ENCODE measurements at regions not wholly inside any gene's neighbourhood (a gene's known extent, or its start where the extent isn't known, plus 50 kb on each side); places are given as distances from the start of the nearest gene placed in this dataset.

DNA sequence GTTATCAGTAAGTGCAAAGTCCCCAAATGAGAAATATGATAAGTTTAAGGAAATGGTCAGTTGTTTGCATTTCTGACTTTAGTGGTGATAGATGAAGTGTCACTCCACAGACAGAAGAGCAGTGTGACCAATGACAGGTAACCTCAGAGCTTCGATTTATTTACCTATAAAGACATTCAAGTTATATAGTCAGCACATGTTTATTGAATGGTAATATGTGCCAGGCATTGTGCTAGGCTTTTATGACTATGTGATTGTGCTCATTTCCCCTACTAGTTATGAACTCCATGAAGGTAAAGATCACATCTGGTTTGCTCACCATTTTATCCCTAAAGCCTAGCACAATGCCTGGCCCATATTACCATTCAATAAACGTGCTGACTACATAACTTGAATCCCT lies 222.4 kb downstream of the HHIPL2 start:
- in situ Hi-C loops (cut with MboI; ENCODE audit: low sequenced_read_pairs, unreplicated experiment), result no loop called here
- TF ChIP-seq, protein P1, sequence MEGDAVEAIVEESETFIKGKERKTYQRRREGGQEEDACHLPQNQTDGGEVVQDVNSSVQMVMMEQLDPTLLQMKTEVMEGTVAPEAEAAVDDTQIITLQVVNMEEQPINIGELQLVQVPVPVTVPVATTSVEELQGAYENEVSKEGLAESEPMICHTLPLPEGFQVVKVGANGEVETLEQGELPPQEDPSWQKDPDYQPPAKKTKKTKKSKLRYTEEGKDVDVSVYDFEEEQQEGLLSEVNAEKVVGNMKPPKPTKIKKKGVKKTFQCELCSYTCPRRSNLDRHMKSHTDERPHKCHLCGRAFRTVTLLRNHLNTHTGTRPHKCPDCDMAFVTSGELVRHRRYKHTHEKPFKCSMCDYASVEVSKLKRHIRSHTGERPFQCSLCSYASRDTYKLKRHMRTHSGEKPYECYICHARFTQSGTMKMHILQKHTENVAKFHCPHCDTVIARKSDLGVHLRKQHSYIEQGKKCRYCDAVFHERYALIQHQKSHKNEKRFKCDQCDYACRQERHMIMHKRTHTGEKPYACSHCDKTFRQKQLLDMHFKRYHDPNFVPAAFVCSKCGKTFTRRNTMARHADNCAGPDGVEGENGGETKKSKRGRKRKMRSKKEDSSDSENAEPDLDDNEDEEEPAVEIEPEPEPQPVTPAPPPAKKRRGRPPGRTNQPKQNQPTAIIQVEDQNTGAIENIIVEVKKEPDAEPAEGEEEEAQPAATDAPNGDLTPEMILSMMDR (IDR thresholded peaks at IDR 0.05; ENCODE audit: borderline replicate concordance, control extremely low read depth, extremely low read depth, insufficient read depth, missing control alignments), result no peak

DNA sequence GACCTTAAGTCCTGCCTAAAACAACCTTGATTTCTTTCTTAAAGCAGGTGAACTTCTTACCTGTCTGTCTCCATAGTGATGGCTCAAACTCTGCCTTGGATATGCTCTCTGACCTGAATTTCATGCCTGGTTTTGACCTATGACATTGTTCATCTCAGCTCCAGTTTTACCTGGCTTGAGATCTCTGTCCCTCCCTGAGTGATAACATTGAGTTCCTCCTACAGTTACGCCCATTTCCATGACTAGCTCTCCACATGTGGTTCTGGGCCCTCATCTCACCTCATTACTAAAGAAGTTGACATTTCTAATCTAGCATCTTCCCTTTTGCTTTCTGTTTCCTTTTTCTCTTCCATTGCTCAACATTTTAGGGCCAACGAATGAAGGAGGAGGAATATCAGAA lies 233.1 kb downstream of the HHIPL2 start:
- TF ChIP-seq, protein P1 (IDR thresholded peaks at IDR 0.05; ENCODE audit: borderline replicate concordance, control extremely low read depth, extremely low read depth, insufficient read depth, missing control alignments), result no peak
- in situ Hi-C loops (cut with MboI; ENCODE audit: low sequenced_read_pairs, unreplicated experiment), result no loop called here
- DNase-seq (ENCODE audit: low spot score), result no peak

More for the DNA sequence above, 222.4 kb downstream of the HHIPL2 start:
- no peak for DNase-seq (ENCODE audit: low spot score)

DNA sequence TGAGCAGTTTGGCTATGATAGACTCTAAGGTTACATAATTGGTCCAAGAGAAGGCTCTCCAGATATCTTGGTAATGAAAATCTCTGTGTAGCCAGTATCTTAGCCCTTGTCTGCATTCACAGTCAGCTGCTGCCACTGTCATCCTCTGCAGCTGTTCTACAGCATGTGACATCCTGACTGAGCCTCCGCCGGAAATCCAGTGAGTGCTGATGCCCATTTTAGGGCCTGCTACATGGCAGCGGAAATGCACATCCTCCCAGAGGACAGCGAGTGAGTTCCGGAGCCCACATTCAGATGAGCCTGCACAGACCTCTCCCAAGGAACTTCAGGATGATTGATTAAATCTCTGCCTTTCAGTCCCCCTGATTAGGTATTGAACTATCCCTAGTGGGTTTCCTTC lies 237.1 kb downstream of the HHIPL2 start:
- in situ Hi-C loops (cut with MboI; ENCODE audit: low sequenced_read_pairs, unreplicated experiment), result no loop called here
- TF ChIP-seq, protein P1 (IDR thresholded peaks at IDR 0.05; ENCODE audit: borderline replicate concordance, control extremely low read depth, extremely low read depth, insufficient read depth, missing control alignments), result no peak

DNA sequence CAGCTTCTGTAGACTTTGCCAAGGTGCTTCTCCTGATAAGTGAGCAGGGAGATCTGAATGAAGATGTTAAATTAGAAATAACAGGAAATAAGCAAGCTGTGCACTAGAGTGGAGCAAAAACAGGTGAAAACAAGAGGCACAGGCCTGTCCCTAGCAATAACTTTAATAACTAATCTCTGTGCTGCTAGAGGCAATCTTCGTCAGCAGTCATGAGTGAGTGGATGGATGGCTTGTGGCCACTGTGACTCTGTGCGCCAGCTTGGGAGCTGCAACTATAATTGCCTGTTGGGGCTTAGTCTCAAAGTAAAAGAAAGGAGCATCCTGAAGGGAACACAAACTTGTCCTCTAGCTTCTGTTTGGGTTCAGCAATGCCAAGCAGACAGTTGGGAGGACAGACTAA lies 240.3 kb downstream of the HHIPL2 start:
- TF ChIP-seq, protein P1 (IDR thresholded peaks at IDR 0.05; ENCODE audit: borderline replicate concordance, control extremely low read depth, extremely low read depth, insufficient read depth, missing control alignments), result no peak
- in situ Hi-C loops (cut with MboI; ENCODE audit: low sequenced_read_pairs, unreplicated experiment), result no loop called here
- no peak for DNase-seq (ENCODE audit: low spot score)

More for the DNA sequence above, 237.1 kb downstream of the HHIPL2 start:
- DNase-seq (ENCODE audit: low spot score), result no peak

DNA sequence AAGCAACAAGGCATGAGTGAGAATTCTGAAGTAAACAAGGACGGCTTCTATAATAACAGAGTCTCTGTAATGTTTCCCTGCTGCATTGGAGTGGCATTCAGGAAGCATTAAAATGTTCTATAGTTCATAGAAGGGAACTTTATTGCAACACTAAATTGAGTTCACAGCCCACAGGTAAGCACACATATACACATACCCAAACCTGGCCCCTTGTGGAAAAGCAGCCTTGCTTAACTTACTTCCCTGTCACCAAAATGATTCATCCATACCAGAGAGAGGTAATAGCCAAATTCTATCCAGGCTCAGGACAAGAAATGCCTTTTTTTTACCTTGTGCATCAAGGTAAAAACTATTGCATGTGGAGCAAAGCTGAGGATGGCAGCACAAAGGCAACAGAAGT lies 241.4 kb downstream of the HHIPL2 start:
- DNase-seq (ENCODE audit: low spot score), result no peak
- in situ Hi-C loops (cut with MboI; ENCODE audit: low sequenced_read_pairs, unreplicated experiment), result no loop called here
- TF ChIP-seq, protein P1 (IDR thresholded peaks at IDR 0.05; ENCODE audit: borderline replicate concordance, control extremely low read depth, extremely low read depth, insufficient read depth, missing control alignments), result no peak

DNA sequence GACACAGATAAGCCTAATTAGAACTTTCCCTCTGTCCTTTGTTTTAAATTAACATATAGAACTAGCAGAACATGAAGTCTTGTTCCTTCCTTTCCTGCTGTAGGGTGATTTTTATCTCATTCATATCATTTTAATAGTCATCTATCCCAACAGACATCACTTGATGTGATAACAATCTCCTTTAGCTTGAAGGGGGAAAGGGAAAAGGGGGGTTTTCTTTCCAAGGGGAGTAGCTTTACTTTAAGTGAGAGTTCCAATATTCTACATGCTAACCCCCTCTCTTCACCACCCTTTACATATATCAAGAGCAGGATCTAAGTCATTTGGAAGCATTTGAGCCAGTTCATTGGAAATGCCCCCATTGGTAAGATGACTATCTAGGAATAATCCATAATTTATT lies 241.9 kb downstream of the HHIPL2 start:
- in situ Hi-C loops (cut with MboI; ENCODE audit: low sequenced_read_pairs, unreplicated experiment), result no loop called here
- TF ChIP-seq, protein P1 (IDR thresholded peaks at IDR 0.05; ENCODE audit: borderline replicate concordance, control extremely low read depth, extremely low read depth, insufficient read depth, missing control alignments), result no peak
- DNase-seq (ENCODE audit: low spot score), result no peak

DNA sequence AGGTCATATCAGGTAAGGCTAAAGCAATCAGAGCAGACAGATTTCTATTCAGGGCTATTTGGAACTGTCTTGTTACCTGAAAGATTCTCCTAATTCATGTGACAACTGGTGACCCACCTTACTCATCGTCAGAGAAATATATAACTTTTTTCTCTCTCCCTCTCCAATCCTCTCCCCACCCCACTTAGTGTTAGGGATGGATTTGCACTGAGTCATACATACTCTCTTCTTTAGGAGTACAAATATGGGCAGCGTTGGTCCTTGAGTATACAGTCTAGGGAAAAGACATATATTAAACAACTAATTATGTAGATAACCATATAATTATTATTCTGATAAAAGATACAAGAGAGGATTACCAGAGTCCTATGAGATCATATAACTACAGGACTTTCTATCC lies 246.3 kb downstream of the HHIPL2 start:
- in situ Hi-C loops (cut with MboI; ENCODE audit: low sequenced_read_pairs, unreplicated experiment), result no loop called here
- no peak for DNase-seq (ENCODE audit: low spot score)
- TF ChIP-seq, protein P1 (IDR thresholded peaks at IDR 0.05; ENCODE audit: borderline replicate concordance, control extremely low read depth, extremely low read depth, insufficient read depth, missing control alignments), result no peak

Data from GM13976 (cell line).